ENCODE measurements at regions not wholly inside any gene's neighbourhood (a gene's known extent, or its start where the extent isn't known, plus 50 kb on each side); places are given as distances from the start of the nearest gene placed in this dataset.

DNA sequence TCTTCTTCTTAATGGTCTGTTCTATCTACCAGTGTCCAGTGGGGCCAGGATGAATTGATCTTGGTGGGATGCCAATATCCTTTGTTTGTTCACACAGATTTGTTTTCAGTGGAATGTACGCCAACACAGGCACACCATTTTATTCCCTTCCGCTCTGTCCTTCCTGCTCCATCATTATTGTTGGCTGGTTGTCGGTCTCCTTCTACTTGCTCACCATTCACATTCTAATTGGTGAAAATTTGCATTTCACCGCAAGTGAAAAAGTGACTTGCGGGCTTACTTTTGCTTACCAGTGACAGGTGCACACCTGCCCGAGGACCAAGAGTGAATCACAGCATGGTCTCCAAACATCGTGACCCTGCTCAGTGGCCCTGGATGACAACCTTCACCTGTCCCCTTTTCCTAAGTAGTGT, 148.3 kb downstream of the NOC3L start:
- H3K4me3 ChIP-seq (ENCODE audit: low read depth, low read length, poor library complexity, severe bottlenecking), result no peak overlapping the region
- H3K27ac ChIP-seq (ENCODE audit: low read depth, low read length, poor library complexity, severe bottlenecking), result no peak overlapping the region
- DNase-seq (ENCODE audit: low spot score), result no peak
- POLR2A ChIA-PET (ENCODE audit: low non-redundant PET), result no interaction called here
- TF ChIP-seq, protein P1, sequence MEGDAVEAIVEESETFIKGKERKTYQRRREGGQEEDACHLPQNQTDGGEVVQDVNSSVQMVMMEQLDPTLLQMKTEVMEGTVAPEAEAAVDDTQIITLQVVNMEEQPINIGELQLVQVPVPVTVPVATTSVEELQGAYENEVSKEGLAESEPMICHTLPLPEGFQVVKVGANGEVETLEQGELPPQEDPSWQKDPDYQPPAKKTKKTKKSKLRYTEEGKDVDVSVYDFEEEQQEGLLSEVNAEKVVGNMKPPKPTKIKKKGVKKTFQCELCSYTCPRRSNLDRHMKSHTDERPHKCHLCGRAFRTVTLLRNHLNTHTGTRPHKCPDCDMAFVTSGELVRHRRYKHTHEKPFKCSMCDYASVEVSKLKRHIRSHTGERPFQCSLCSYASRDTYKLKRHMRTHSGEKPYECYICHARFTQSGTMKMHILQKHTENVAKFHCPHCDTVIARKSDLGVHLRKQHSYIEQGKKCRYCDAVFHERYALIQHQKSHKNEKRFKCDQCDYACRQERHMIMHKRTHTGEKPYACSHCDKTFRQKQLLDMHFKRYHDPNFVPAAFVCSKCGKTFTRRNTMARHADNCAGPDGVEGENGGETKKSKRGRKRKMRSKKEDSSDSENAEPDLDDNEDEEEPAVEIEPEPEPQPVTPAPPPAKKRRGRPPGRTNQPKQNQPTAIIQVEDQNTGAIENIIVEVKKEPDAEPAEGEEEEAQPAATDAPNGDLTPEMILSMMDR (conservative IDR thresholded peaks at IDR 0.05; ENCODE audit: low read depth, low read length), result no peak
- no peak for TF ChIP-seq EZH2 (IDR thresholded peaks at IDR 0.05; ENCODE audit: borderline replicate concordance, low read depth, low read length, poor library complexity, severe bottlenecking)
- no peaks in the 10 kb centered on the region for H3K9me3 ChIP-seq (ENCODE audit: low read depth, low read length, poor library complexity, severe bottlenecking)
- H3K36me3 ChIP-seq (ENCODE audit: insufficient read depth, low read length, poor library complexity, severe bottlenecking), result no peaks in the 10 kb centered on the region
- intact Hi-C loops (cut with micrococcal nuclease; ENCODE audit: unreplicated experiment), result no loop called here
- BruUV-seq (replicated peaks), result no TSS peak
- CTCF ChIA-PET, result no interaction called here
- no peaks in the 10 kb centered on the region for H3K27me3 ChIP-seq (replicated peaks; ENCODE audit: insufficient read depth, low read depth, low read length, poor library complexity)
- no peaks in the 10 kb centered on the region for H3K4me1 ChIP-seq (ENCODE audit: insufficient read depth, low read length, poor library complexity, severe bottlenecking)

DNA sequence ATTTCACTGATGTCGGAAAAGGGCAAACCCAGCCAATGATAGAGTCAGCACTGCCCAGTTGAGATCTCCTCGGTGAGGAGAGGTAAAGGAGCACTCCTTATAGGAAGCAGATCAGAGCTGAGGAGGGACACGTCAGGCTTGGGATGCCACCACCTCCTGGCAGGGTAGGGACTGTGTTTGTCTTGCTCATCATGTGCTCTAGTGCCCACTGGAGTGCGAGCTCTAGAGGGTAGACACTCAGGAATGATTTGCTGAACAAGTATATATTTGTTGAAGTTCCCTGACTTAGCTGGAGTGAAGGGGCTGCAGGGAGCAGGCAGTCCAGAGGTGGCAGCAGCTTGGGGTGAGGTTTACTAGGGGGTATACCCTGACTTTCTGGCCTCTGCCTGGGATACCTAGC, 146.5 kb downstream of the NOC3L start:
- no peak overlapping the region for H3K27ac ChIP-seq (ENCODE audit: low read depth, low read length, poor library complexity, severe bottlenecking)
- CTCF ChIA-PET, result no interaction called here
- POLR2A ChIA-PET (ENCODE audit: low non-redundant PET), result no interaction called here
- H3K4me1 ChIP-seq (ENCODE audit: insufficient read depth, low read length, poor library complexity, severe bottlenecking), result no peaks in the 10 kb centered on the region
- intact Hi-C loops (cut with micrococcal nuclease; ENCODE audit: unreplicated experiment), result no loop called here
- H3K27me3 ChIP-seq (replicated peaks; ENCODE audit: insufficient read depth, low read depth, low read length, poor library complexity), result no peaks in the 10 kb centered on the region
- TF ChIP-seq EZH2 (IDR thresholded peaks at IDR 0.05; ENCODE audit: borderline replicate concordance, low read depth, low read length, poor library complexity, severe bottlenecking), result no peak
- TF ChIP-seq, protein P1 (conservative IDR thresholded peaks at IDR 0.05; ENCODE audit: low read depth, low read length), result no peak
- BruUV-seq (replicated peaks), result no TSS peak
- no peak overlapping the region for H3K4me3 ChIP-seq (ENCODE audit: low read depth, low read length, poor library complexity, severe bottlenecking)
- no peak for DNase-seq (ENCODE audit: low spot score)
- H3K36me3 ChIP-seq (ENCODE audit: insufficient read depth, low read length, poor library complexity, severe bottlenecking), result no peaks in the 10 kb centered on the region
- no peaks in the 10 kb centered on the region for H3K9me3 ChIP-seq (ENCODE audit: low read depth, low read length, poor library complexity, severe bottlenecking)

DNA sequence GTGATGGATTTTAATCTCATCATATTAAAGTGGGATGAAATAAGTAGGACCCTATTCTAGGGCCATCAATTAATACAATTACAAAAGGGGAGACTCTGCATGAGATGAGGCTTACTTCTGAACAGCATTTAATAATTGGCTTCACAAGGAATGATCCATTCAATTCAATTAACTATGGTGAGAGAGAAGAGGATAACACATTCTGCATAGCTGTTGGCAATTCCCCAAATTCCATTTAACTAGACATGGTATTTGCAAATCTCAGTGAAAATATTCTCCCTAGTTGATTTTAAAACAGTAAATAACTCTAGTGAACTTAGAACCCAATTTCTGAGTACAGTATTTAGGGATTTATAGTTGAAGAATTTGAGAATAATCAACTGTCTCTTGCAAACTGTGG, 145.3 kb downstream of the NOC3L start:
- BruUV-seq (replicated peaks), result no TSS peak
- CTCF ChIA-PET, result no interaction called here
- intact Hi-C loops (cut with micrococcal nuclease; ENCODE audit: unreplicated experiment), result no loop called here

More for the DNA sequence above, 145.3 kb downstream of the NOC3L start:
- no peak overlapping the region for H3K27ac ChIP-seq (ENCODE audit: low read depth, low read length, poor library complexity, severe bottlenecking)
- POLR2A ChIA-PET (ENCODE audit: low non-redundant PET), result no interaction called here
- no peaks in the 10 kb centered on the region for H3K27me3 ChIP-seq (replicated peaks; ENCODE audit: insufficient read depth, low read depth, low read length, poor library complexity)
- H3K4me1 ChIP-seq (ENCODE audit: insufficient read depth, low read length, poor library complexity, severe bottlenecking), result no peaks in the 10 kb centered on the region
- no peaks in the 10 kb centered on the region for H3K36me3 ChIP-seq (ENCODE audit: insufficient read depth, low read length, poor library complexity, severe bottlenecking)
- no peak overlapping the region for H3K4me3 ChIP-seq (ENCODE audit: low read depth, low read length, poor library complexity, severe bottlenecking)
- H3K9me3 ChIP-seq (ENCODE audit: low read depth, low read length, poor library complexity, severe bottlenecking), result no peaks in the 10 kb centered on the region
- TF ChIP-seq, protein P1 (conservative IDR thresholded peaks at IDR 0.05; ENCODE audit: low read depth, low read length), result no peak
- no peak for TF ChIP-seq EZH2 (IDR thresholded peaks at IDR 0.05; ENCODE audit: borderline replicate concordance, low read depth, low read length, poor library complexity, severe bottlenecking)
- DNase-seq (ENCODE audit: low spot score), result no peak
